GM23248 (cell line): ENCODE measurements at regions not wholly inside any gene's neighbourhood (a gene's known extent, or its start where the extent isn't known, plus 50 kb on each side); places are given as distances from the start of the nearest gene placed in this dataset.

Source experiments
- DNase-seq: peaks from one replicate; pipeline ENCODE4 v3.0.0-alpha.2; 2015
- H2AFZ ChIP-seq: fragments of 200-600 bp; sonication (generic); 2 replicates; pipeline ENCODE4 v1.6.1; 2016; ENCODE audit warnings: antibody characterized with exemption
- H3F3A ChIP-seq: fragments of 200-600 bp; sonication (generic); 2 replicates; pipeline ENCODE4 v1.6.1; 2016; ENCODE audit warnings: mild to moderate bottlenecking, antibody characterized with exemption, mixed run types; ENCODE audit not compliant: insufficient read depth
- H3K27ac ChIP-seq: fragments of 200-600 bp; sonication (generic); 2 replicates; pipeline ENCODE4 v1.5.1; 2016; ENCODE audit warnings: mild to moderate bottlenecking
- H3K27me3 ChIP-seq: fragments of 200-600 bp; sonication (generic); replicated peaks from 2 replicates; pipeline ENCODE4 v1.6.1; 2016; ENCODE audit warnings: mild to moderate bottlenecking; ENCODE audit not compliant: insufficient read depth
- H3K36me3 ChIP-seq: fragments of 200-600 bp; sonication (generic); 2 replicates; pipeline ENCODE4 v1.6.1; 2016; ENCODE audit warnings: low read depth, mild to moderate bottlenecking
- H3K4me1 ChIP-seq: fragments of 200-600 bp; sonication (generic); 2 replicates; pipeline ENCODE4 v1.6.1; 2016; ENCODE audit warnings: mild to moderate bottlenecking; ENCODE audit not compliant: insufficient read depth
- H3K4me2 ChIP-seq: fragments of 200-600 bp; sonication (generic); one replicate; pipeline ENCODE4 v1.6.1; 2016; ENCODE audit warnings: mild to moderate bottlenecking; ENCODE audit not compliant: unreplicated experiment
- H3K4me3 ChIP-seq: fragments of 200-600 bp; sonication (generic); 2 replicates; pipeline ENCODE4 v1.5.1; 2016; ENCODE audit warnings: mild to moderate bottlenecking
- H3K79me2 ChIP-seq: fragments of 200-600 bp; sonication (generic); 2 replicates; pipeline ENCODE4 v1.6.1; 2016; ENCODE audit warnings: mild to moderate bottlenecking; ENCODE audit not compliant: insufficient read depth
- H3K9ac ChIP-seq: fragments of 200-600 bp; sonication (generic); 2 replicates; pipeline ENCODE4 v1.6.1; 2016; ENCODE audit warnings: mild to moderate bottlenecking
- H3K9me2 ChIP-seq: fragments of 200-600 bp; sonication (generic); 2 replicates; pipeline ENCODE4 v1.6.1; 2016; ENCODE audit warnings: mixed run types, mild to moderate bottlenecking, moderate library complexity; ENCODE audit not compliant: insufficient read depth
- H3K9me3 ChIP-seq: fragments of 200-600 bp; sonication (generic); one replicate; pipeline ENCODE4 v1.6.1; 2017; ENCODE audit warnings: low read depth
- H4K20me1 ChIP-seq: fragments of 200-600 bp; sonication (generic); 2 replicates; pipeline ENCODE4 v1.6.0; 2016; ENCODE audit not compliant: insufficient read depth
- EZH2 ChIP-seq: fragments of 200-600 bp; sonication (generic); IDR thresholded peaks from 2 replicates; pipeline ENCODE4 v1.6.1; 2018; ENCODE audit warnings: antibody characterized with exemption, mild to moderate bottlenecking; ENCODE audit not compliant: insufficient read depth, poor library complexity, severe bottlenecking
- EZH2phosphoT487 ChIP-seq: fragments of 200-600 bp; sonication (generic); IDR thresholded peaks from 2 replicates; pipeline ENCODE4 v1.6.1; 2018; ENCODE audit warnings: antibody characterized with exemption, moderate library complexity, mild to moderate bottlenecking, low read depth; ENCODE audit not compliant: insufficient read depth
- WGBS, 2 experiments: methylation state at CpG; one replicate each; pipeline ENCODE4 v1.1.6; 2015 to 2017; ENCODE audit warnings: low lambda C conversion rate in 2 of 2, low coverage in 1 of 2; ENCODE audit errors: missing lambda C conversion rate in 2 of 2; 5-methylcytosine and 5-hydroxymethylcytosine counted together
- in situ Hi-C: fragments of 300-500 bp; cut with MboI; formaldehyde crosslinking; loops from 2 replicates; pipeline ENCODE4 v1.15.0; 2020

DNA sequence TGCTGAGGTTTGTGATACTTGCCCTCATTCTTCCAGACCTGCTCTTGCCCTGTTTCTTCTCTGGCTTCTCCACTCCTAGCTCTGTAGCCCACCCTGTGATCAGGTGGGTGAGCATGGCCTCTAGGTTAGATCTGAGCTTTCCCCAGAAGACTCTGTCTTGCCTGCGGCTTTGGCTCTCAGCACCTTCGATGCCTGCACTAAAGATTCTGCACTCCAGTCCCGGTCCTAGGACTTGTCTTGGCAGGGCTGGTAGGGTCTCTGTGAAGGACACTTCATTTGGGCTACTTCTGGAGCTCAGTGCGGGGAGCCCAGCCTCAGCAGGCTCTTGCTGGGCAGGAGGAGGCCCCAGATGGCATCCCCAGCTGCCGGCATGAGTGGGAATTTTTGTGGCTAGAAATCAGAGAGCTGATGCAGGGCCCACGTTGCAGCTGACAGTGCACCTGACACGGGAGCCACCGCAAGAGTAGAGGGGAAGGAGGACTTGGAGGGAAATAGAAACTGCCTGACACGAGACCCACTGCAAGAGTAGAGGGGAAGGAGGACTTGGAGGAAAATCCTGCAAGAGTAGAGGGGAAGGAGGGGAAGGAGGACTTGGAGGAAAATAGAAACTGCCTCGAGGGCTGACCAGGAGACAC is 226.9 kb upstream of the B3GAT1 start:
- Histone ChIP-seq H3K4me3 (no peak overlapping the region), H3K27me3 (no peaks in the 10 kb centered on the region), H3F3A (no peaks in the 10 kb centered on the region), H3K27ac (no peak overlapping the region), H3K36me3 (no peaks in the 10 kb centered on the region), H3K9ac (no peak overlapping the region), H3K4me2 (no peak overlapping the region), H4K20me1 (no peaks in the 10 kb centered on the region), H3K9me2 (no peaks in the 10 kb centered on the region), H2AFZ (no peak overlapping the region), H3K79me2 (no peaks in the 10 kb centered on the region), H3K4me1 (no peaks in the 10 kb centered on the region), H3K9me3 (no peaks in the 10 kb centered on the region)
- TF ChIP-seq EZH2phosphoT487 (no peak), EZH2 (no peak)
- 19 to 24% methylated on average over 10 of the region's 10 CpGs for WGBS, 2 experiments
- no peak for DNase-seq
- in situ Hi-C loops: no loop called here

DNA sequence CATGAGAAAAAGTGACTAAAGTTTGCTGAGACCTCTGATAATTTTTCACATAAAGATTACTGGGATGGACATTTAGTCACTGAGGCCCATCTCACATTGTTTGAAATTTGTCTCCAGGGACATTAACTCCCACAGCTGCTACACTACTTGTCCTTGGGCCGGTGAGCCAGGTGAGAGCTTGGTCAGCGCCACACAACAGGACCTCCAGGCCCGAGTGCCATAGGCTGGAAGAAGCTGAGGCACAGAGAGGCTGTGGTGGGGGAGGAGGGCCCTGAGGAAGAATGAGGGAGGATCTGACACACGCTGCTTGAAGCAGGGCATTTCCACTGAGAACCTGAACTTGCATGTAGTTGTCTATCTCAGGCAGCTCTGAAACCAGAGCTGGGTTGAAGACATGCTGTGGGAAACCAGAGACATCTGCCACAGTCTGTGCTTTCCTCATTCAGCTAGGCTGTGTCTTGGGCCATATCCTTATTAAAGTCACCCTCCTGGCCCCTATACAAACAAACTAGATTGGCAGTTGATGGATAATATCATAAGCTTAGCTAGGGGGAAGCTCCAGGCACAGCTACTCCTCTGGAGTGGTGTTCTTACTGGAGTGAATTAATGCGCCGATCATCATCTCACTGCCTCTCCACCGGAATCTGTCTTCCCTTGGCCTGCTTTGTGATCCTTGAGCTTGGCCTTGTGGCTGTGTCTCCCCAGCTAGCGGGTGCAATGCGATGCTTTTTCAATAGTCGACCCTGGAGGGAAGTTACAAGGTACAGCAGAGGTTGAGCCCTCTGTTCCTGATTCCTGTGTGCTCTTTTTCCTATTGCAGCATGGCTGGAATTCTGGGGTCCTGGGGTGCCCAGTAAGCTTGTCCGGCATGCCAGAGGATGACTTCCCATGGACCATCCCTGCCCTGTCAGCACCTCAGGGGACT is 225.3 kb upstream of the B3GAT1 start:
- WGBS, 2 experiments: 19 to 26% methylated on average over 11 of the region's 11 CpGs
- no peaks in the 10 kb centered on the region for H3K36me3 ChIP-seq
- H2AFZ ChIP-seq: no peak overlapping the region
- no peak overlapping the region for H3K4me2 ChIP-seq
- no peaks in the 10 kb centered on the region for H4K20me1 ChIP-seq
- H3K9me2 ChIP-seq: no peaks in the 10 kb centered on the region
- H3K9me3 ChIP-seq: no peaks in the 10 kb centered on the region
- no peaks in the 10 kb centered on the region for H3K4me1 ChIP-seq
- H3K4me3 ChIP-seq: no peak overlapping the region
- H3F3A ChIP-seq: no peaks in the 10 kb centered on the region
- no peak overlapping the region for H3K27ac ChIP-seq
- no peaks in the 10 kb centered on the region for H3K27me3 ChIP-seq
- H3K9ac ChIP-seq: no peak overlapping the region
- TF ChIP-seq EZH2 (no peak), EZH2phosphoT487 (no peak)
- no peaks in the 10 kb centered on the region for H3K79me2 ChIP-seq
- no peak for DNase-seq
- in situ Hi-C loops: no loop called here

DNA sequence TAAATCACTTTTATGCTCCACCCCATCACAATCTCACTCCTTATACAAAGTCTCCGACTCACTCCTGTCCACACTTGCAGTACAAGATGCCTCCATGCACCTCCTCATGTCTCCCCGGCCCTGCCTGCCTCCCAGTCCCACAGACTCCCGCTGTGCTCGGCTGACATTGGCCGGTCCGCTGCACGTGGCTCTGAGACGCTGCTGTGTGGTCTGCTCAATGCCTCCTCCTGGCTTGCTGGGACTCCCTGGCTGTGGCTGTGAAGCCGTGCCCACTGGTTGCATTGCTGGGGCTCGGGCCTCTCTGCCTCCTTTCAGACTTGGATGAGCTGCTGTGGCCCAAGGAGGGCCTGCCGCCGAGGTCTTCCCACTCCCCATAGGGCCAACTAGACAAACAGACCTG is 224.0 kb upstream of the B3GAT1 start:
- in situ Hi-C loops: no loop called here
- no peak for DNase-seq

DNA sequence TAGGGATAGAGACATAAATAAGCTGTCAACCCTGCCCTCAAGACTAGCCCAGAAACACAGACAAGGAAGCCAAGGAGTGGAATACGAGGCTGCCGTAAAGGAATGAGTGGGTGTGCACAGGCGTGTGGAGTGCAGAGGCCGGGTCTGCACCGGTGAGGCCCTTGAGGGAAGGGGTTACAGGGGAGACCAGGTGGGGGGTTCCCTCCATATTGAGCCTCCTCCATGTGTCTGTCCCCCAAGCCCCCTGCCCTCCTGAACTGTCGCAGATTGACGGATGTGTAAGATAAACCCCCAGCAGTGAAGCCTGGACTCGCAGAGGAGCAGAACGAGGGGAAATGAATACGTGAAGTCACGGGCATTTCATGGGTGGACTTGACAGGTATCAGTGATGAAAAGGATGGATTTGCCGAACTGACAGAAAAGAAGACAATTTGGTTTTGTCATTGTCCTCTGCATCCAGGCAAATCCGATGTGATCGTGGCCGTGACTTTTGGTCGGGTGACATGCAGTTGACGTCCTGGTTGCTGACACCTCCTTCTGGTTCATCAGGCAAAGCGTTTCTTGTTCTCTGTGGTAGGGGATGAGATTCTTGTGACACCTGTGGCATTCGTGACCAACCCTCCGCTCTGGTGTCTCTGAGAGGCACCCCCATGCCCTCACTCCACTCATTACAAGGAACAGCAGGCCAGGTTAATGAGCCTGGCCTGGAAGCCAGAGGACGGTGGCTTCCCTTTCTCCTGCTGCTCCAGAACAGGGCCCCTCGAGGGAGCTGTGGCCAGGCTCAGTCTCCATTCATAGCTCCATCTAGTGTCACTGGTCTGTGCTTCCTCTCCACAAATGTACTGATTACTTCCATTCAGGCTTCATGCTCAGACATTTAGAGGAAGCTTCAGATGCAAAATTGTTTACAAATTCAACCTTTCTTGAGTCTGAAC is 223.1 kb upstream of the B3GAT1 start:
- H3K9ac ChIP-seq: no peak overlapping the region
- no peak overlapping the region for H3K27ac ChIP-seq
- in situ Hi-C loops: no loop called here
- no peaks in the 10 kb centered on the region for H3K79me2 ChIP-seq
- no peak overlapping the region for H2AFZ ChIP-seq
- H3K4me1 ChIP-seq: no peaks in the 10 kb centered on the region
- no peaks in the 10 kb centered on the region for H4K20me1 ChIP-seq
- no peak overlapping the region for H3K4me3 ChIP-seq
- 34 to 50% methylated on average over 22 of the region's 22 CpGs for WGBS, 2 experiments
- no peaks in the 10 kb centered on the region for H3K9me2 ChIP-seq
- TF ChIP-seq EZH2phosphoT487 (no peak), EZH2 (no peak)
- no peaks in the 10 kb centered on the region for H3K9me3 ChIP-seq
- H3K27me3 ChIP-seq: no peaks in the 10 kb centered on the region
- no peaks in the 10 kb centered on the region for H3K36me3 ChIP-seq
- no peaks in the 10 kb centered on the region for H3F3A ChIP-seq
- no peak overlapping the region for H3K4me2 ChIP-seq
- no peak for DNase-seq

More for the DNA sequence above, 224.0 kb upstream of the B3GAT1 start:
- Histone ChIP-seq H3K36me3 (no peaks in the 10 kb centered on the region), H3K4me3 (no peak overlapping the region), H3K79me2 (no peaks in the 10 kb centered on the region), H3K4me1 (no peaks in the 10 kb centered on the region), H3K9me2 (no peaks in the 10 kb centered on the region), H3F3A (no peaks in the 10 kb centered on the region), H3K27me3 (no peaks in the 10 kb centered on the region), H3K4me2 (no peak overlapping the region), H3K9ac (no peak overlapping the region), H3K27ac (no peak overlapping the region), H2AFZ (no peak overlapping the region), H3K9me3 (no peaks in the 10 kb centered on the region), H4K20me1 (no peaks in the 10 kb centered on the region)
- TF ChIP-seq EZH2phosphoT487 (no peak), EZH2 (no peak)
- 33 to 34% methylated on average over 12 of the region's 12 CpGs for WGBS, 2 experiments
